Mucosa of rectum (tissue), 2 donors: ENCODE measurements at regions not wholly inside any gene's neighbourhood (a gene's known extent, or its start where the extent isn't known, plus 50 kb on each side); places are given as distances from the start of the nearest gene placed in this dataset.

Experiments used
- H3K27ac ChIP-seq, 2 donors: one replicate each; pipeline ENCODE4 v1.7.0; 2013; ENCODE audit warnings: inconsistent platforms in 2 of 2, low read depth in 2 of 2, low read length in 2 of 2
- H3K27me3 ChIP-seq, 2 donors: one replicate each; pipeline ENCODE4 v1.7.0; 2013; ENCODE audit warnings: low read length in 2 of 2; ENCODE audit not compliant: control insufficient read depth in 2 of 2, insufficient read depth in 2 of 2
- H3K36me3 ChIP-seq, 2 donors: one replicate each; pipeline ENCODE4 v1.7.0; 2013; ENCODE audit warnings: low read length in 2 of 2; ENCODE audit not compliant: control insufficient read depth in 2 of 2, insufficient read depth in 2 of 2
- H3K4me1 ChIP-seq, 2 donors: one replicate each; pipeline ENCODE4 v1.7.0; 2013; ENCODE audit warnings: low read length in 2 of 2, mild to moderate bottlenecking in 1 of 2; ENCODE audit not compliant: control insufficient read depth in 2 of 2, insufficient read depth in 2 of 2
- H3K4me3 ChIP-seq, 2 donors: one replicate each; pipeline ENCODE4 v1.7.0; 2013; ENCODE audit warnings: low read length in 2 of 2
- H3K9ac ChIP-seq, 2 donors: one replicate each; pipeline ENCODE4 v1.7.0; 2013; ENCODE audit warnings: low read length in 2 of 2, low read depth in 1 of 2, mild to moderate bottlenecking in 1 of 2
- H3K9me3 ChIP-seq, 2 donors: one replicate each; pipeline ENCODE4 v1.7.0; 2013; ENCODE audit warnings: low read length in 2 of 2; ENCODE audit not compliant: control insufficient read depth in 2 of 2
- donor health status: healthy.
- donor health status: Normal muscosa, but diverticular disease.

DNA sequence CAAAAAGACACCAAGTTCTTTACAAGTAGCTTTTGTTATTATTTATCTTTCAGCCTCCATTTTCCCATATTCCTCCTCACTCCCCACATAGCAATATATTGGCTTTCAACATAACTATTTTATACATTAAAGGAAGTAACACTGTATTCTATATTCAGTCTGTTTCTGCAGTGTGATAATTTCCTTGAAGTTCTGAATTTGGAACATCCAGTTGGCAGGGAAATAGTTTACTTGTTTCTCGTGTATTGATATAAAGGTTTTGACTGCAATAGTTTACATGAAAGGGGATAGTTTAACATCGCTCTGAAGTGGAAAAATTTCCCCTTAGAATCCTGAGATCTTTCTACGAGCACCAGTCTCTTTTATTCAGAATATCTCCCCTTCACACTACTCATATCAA is 341.5 kb upstream of the ANO3 start:
- Histone ChIP-seq H3K36me3 (no peaks in the 10 kb centered on the region), H3K4me3 (no peak overlapping the region), H3K4me1 (no peaks in the 10 kb centered on the region), H3K27ac (no peak overlapping the region), H3K9ac (no peak overlapping the region), H3K27me3 (no peaks in the 10 kb centered on the region), H3K9me3 (no peaks in the 10 kb centered on the region)

DNA sequence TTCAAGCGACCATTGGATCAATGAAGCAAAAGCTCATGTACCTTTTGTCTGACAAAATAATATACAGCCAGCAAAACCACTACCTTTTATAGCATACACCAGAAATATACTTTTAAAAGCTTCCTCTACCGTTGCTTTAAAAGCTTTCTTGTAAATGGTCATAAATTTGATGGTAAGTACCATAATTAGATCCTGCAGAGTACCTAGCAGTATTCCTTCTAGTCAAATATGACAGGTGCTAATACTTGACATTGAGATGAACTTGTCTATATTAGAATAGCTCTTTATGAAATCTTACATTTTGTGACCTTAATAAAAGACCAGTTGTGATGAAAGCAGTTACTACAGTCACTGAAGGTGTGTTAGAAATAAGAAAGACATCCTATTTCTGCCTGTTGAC is 340.5 kb upstream of the ANO3 start:
- Histone ChIP-seq H3K4me3 (no peak overlapping the region), H3K9ac (no peak overlapping the region), H3K27ac (no peak overlapping the region), H3K4me1 (no peaks in the 10 kb centered on the region), H3K36me3 (no peaks in the 10 kb centered on the region), H3K27me3 (no peaks in the 10 kb centered on the region), H3K9me3 (no peaks in the 10 kb centered on the region)

DNA sequence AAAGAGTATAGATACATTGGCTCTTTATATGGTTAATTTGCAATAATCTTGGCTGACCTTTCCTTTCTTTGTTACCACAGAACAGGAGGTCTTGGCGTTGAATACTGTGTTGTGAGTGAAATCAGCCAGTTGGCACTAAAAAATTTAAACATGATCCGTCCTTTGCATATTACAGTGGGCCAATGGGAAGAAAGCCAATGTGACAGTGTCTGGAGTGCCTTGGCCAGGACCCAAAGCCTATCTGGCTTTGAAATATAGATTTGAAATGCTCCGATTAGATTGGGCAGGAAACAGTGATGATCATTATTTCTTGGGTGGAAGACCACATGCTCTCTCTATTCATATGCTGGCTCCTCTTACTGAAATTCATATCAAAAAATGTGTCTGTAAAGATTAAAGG is 339.6 kb upstream of the ANO3 start:
- Histone ChIP-seq H3K36me3 (no peaks in the 10 kb centered on the region), H3K9ac (no peak overlapping the region), H3K27me3 (no peaks in the 10 kb centered on the region), H3K9me3 (no peaks in the 10 kb centered on the region), H3K27ac (no peak overlapping the region), H3K4me3 (no peak overlapping the region), H3K4me1 (no peaks in the 10 kb centered on the region)

DNA sequence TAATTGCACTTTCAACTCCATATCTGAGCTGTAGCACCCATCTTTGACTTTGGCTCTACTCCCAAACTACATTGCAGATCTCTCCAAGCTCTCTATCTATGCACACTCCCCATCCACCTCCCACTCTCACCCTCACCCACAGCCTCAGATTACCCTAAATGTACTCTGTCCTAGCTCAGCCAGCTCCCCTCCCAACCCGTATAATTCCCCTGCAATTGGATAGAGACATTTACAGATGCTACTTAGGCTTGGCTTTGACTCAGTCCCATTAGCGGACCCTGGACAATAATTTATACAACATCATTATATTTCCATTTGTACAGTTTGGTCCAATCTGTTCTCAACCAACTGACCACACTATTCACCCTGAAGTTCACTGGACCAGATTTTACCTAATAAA is 338.9 kb upstream of the ANO3 start:
- H3K27ac ChIP-seq, result no peak overlapping the region
- H3K4me3 ChIP-seq, result no peak overlapping the region
- no peak overlapping the region for H3K9ac ChIP-seq
- no peaks in the 10 kb centered on the region for H3K36me3 ChIP-seq
- H3K4me1 ChIP-seq, result no peaks in the 10 kb centered on the region
- H3K27me3 ChIP-seq, result no peaks in the 10 kb centered on the region
- no peaks in the 10 kb centered on the region for H3K9me3 ChIP-seq

DNA sequence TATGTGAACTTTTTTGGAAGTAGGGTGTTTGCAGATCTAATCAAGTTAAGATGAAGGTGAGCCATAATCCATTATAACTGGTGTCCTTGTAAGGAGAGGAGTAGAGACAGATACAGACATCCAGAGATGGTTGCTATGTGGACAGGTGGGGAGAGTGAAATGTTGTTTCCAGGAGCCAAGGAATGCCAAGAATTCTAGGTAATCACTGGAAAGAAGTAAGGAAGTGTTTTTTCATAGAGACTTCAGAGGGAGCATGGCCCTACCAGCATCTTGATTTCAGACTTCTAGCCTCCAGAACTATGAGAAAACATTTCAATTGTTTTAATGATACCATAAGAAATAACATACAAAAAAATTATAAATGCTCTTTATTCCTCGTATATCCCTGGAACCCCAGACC is 320.5 kb upstream of the ANO3 start:
- H3K27ac ChIP-seq, result no peak overlapping the region
- H3K36me3 ChIP-seq, result no peaks in the 10 kb centered on the region
- H3K9me3 ChIP-seq, result no peaks in the 10 kb centered on the region
- no peak overlapping the region for H3K4me3 ChIP-seq
- no peaks in the 10 kb centered on the region for H3K4me1 ChIP-seq
- H3K9ac ChIP-seq, result no peak overlapping the region
- no peaks in the 10 kb centered on the region for H3K27me3 ChIP-seq

DNA sequence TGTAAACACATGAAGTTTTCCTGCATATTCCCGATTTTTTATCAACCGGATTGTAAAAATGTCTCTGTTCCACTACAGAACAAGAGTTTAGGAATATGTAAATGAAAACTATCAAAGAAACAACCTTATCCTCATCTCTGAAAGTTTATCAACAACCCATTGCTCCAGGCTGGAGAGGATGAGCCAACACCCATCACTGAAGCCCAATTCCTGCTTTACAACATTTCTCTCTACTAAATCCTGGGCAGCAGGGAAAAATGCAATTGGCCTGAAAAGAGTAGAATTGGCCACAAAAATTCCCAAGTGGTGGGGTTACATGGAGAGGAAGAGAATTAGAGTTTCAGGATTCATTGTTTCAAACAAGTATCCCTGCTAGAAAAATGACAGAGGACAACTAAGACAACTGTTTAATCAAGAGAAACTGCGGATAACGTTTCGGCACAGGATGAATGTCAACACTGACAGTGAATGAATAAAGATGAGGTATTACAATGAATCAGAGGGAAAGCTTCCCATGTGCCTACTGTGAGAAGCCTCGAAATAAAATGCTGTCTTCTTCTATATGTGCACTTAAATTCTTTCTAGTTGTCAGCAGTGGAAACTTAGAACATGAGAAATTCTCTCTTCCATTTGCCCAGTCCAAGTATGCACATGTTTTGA is 317.3 kb upstream of the ANO3 start:
- no peak overlapping the region for H3K4me3 ChIP-seq
- no peaks in the 10 kb centered on the region for H3K27me3 ChIP-seq
- no peaks in the 10 kb centered on the region for H3K36me3 ChIP-seq
- no peaks in the 10 kb centered on the region for H3K4me1 ChIP-seq
- H3K9ac ChIP-seq, result no peak overlapping the region
- H3K27ac ChIP-seq, result no peak overlapping the region
- H3K9me3 ChIP-seq, result no peaks in the 10 kb centered on the region

DNA sequence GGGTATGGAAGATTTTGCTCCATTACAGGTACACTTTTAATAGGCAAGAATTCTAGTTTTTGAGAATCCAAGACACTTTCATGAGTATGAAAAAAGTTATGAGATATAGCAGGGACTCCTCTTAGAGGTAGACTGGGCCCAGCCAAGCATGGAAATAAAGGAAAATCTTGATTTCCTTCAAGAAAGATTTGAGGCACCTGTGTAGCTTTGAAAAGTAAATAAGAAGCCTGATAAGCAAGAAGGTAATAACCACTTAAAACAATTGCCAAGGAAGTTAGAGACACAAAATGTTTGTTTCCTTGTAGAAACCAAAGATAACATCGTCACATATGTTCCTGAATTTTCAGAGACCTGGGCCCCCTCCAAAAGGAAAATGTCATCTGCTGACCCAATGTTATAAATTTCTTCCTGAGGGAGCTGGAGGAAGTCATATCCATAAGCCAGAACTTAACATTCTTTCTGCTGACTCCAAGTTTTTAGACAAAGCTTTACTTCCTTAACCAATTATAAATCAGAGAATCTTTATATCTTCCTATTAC is 314.5 kb upstream of the ANO3 start:
- H3K4me1 ChIP-seq, result no peaks in the 10 kb centered on the region

DNA sequence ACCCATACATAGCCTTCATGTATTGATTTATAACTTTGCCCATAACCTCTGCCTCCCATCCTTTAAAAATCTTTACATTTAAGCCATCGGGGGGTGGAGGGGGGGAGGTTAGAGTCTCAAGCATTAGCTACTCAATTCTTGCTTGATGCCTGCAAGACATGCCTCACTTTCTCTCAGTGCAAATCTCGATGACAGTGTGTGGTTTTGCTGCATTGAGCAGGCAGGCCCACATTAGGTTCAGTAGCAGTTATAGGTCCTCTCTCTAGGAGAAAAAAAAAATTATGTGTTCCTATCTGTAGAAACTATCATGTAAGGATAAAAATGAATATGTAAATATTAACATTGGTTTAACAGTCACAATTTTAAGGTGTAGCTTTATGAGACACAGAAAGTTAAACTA is 314.0 kb upstream of the ANO3 start:
- H3K36me3 ChIP-seq, result no peaks in the 10 kb centered on the region
- H3K27me3 ChIP-seq, result no peaks in the 10 kb centered on the region
- no peaks in the 10 kb centered on the region for H3K9me3 ChIP-seq
- H3K9ac ChIP-seq, result no peak overlapping the region
- no peaks in the 10 kb centered on the region for H3K4me1 ChIP-seq
- no peak overlapping the region for H3K27ac ChIP-seq
- no peak overlapping the region for H3K4me3 ChIP-seq

More for the DNA sequence above, 314.5 kb upstream of the ANO3 start:
- Histone ChIP-seq H3K9ac (no peak overlapping the region), H3K4me3 (no peak overlapping the region), H3K36me3 (no peaks in the 10 kb centered on the region), H3K27ac (no peak overlapping the region), H3K27me3 (no peaks in the 10 kb centered on the region), H3K9me3 (no peaks in the 10 kb centered on the region)

DNA sequence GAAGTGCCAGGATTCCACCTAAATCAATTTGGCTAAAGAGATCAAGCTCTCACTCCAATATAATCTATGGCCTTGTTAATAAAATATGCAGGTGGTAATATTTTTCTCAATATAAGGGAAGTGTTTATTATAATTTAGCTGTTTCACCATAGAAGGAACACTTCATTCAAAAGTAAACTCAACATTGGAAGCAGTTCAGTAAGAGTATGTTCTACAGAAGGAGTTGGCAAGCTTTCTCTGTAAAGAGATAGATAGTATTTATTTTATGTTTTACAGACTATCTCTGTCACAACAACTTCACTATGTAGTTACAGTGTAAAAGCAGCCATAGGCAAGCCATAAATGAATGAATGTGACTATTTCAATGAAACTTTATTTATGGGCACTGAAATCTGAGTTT is 313.6 kb upstream of the ANO3 start:
- H3K9me3 ChIP-seq, result no peaks in the 10 kb centered on the region
- H3K27me3 ChIP-seq, result no peaks in the 10 kb centered on the region
- H3K36me3 ChIP-seq, result no peaks in the 10 kb centered on the region
- no peak overlapping the region for H3K4me3 ChIP-seq
- no peak overlapping the region for H3K27ac ChIP-seq
- no peaks in the 10 kb centered on the region for H3K4me1 ChIP-seq
- no peak overlapping the region for H3K9ac ChIP-seq

DNA sequence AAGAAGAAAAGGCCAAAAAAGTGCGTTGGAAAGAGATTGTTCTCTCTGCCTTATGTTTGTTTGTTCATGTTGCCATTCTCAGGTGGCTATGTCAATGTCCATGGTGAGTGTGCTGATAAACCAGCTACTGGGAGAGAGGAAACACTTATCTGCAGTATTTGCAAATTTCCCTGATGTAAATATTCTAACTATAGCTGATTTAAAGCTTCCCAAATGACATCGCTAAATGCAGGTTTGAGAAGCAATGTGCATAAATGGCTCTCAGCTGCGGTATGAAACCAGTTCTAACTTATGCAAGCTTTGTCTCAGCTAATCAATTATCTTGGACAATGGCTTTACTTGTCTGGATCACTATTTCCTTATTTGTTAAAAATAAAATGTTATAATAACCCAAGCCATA is 312.5 kb upstream of the ANO3 start:
- Histone ChIP-seq H3K4me3 (no peak overlapping the region), H3K4me1 (no peaks in the 10 kb centered on the region), H3K27me3 (no peaks in the 10 kb centered on the region), H3K27ac (no peak overlapping the region), H3K36me3 (no peaks in the 10 kb centered on the region), H3K9ac (no peak overlapping the region), H3K9me3 (no peaks in the 10 kb centered on the region)

DNA sequence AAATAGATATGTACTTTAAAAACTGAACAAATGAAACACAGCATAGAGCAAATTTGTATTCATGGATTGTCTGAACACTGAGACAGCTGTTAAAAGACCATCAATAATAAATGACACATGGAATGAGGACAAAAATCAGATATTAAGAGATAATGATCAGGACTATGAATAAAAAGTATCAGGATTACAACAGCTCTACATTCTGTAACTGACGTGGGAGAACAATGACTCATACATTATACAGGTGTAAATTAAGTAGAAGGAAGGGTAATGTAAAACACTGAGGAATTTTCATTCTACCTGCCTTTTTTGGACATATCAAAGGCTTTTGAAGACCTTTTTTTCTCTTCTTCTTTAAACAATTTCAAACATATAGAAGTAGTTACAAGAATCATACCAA is 310.9 kb upstream of the ANO3 start:
- H3K27ac ChIP-seq, result no peak overlapping the region

More for the DNA sequence above, 310.9 kb upstream of the ANO3 start:
- H3K36me3 ChIP-seq, result no peaks in the 10 kb centered on the region
- no peaks in the 10 kb centered on the region for H3K9me3 ChIP-seq
- H3K9ac ChIP-seq, result no peak overlapping the region
- H3K4me3 ChIP-seq, result no peak overlapping the region
- H3K27me3 ChIP-seq, result no peaks in the 10 kb centered on the region
- no peaks in the 10 kb centered on the region for H3K4me1 ChIP-seq
